ENCODE measurements at regions not wholly inside any gene's neighbourhood (a gene's known extent, or its start where the extent isn't known, plus 50 kb on each side); places are given as distances from the start of the nearest gene placed in this dataset.
"Not testable (repeated sequence)": the region's sequence is repeated elsewhere in the genome, so short reads cannot be mapped to it uniquely, and the experiment has no call there.

GRCh38 chr1:208465786-208466590, 221.8 kb upstream of the PLXNA2 start:
- no peak for DNase-seq (ENCODE audit: low read depth)

- DNase-seq (ENCODE audit: low read depth): no peak
These were observed 223.1 kb upstream of the PLXNA2 start for GRCh38 chr1:208467151-208467780.

- DNase-seq (ENCODE audit: low read depth): peak; percentile 28
These were observed 231.3 kb upstream of the PLXNA2 start for GRCh38 chr1:208475449-208475848.

GRCh38 chr1:208475951-208476845, 232.0 kb upstream of the PLXNA2 start:
- DNase-seq (ENCODE audit: low read depth): peak; percentile 6

- no peak for DNase-seq (ENCODE audit: low read depth)
These were observed 232.6 kb upstream of the PLXNA2 start for GRCh38 chr1:208476846-208477170.

- no peak for DNase-seq (ENCODE audit: low read depth)
These were observed 235.3 kb upstream of the PLXNA2 start for GRCh38 chr1:208479435-208479834.

- DNase-seq (ENCODE audit: low read depth): no peak
These were observed 241.3 kb upstream of the PLXNA2 start for GRCh38 chr1:208485512-208485911.

GRCh38 chr1:208486677-208487076, 242.5 kb upstream of the PLXNA2 start:
- no peak for DNase-seq (ENCODE audit: low read depth)

GRCh38 chr1:208488432-208488831, 244.2 kb upstream of the PLXNA2 start:
- DNase-seq (ENCODE audit: low read depth): not testable (repeated sequence)

GRCh38 chr1:208496467-208497371, 252.5 kb upstream of the PLXNA2 start:
- DNase-seq (ENCODE audit: low read depth): no peak

- DNase-seq (ENCODE audit: low read depth): no peak
These were observed 253.8 kb upstream of the PLXNA2 start for GRCh38 chr1:208497866-208498541.

GRCh38 chr1:208499026-208499425, 254.8 kb upstream of the PLXNA2 start:
- DNase-seq (ENCODE audit: low read depth): no peak

- no peak for DNase-seq (ENCODE audit: low read depth)
These were observed 255.4 kb upstream of the PLXNA2 start for GRCh38 chr1:208499601-208500000.

GRCh38 chr1:208500375-208500774, 256.2 kb upstream of the PLXNA2 start:
- DNase-seq (ENCODE audit: low read depth): no peak

- DNase-seq (ENCODE audit: low read depth): no peak
These were observed 257.4 kb upstream of the PLXNA2 start for GRCh38 chr1:208501542-208501941.

GRCh38 chr1:208503787-208504186, 259.6 kb upstream of the PLXNA2 start:
- DNase-seq (ENCODE audit: low read depth): no peak

GRCh38 chr1:208506812-208507211, 262.6 kb upstream of the PLXNA2 start:
- DNase-seq (ENCODE audit: low read depth): no peak

GRCh38 chr1:208509072-208509471, 264.9 kb upstream of the PLXNA2 start:
- no peak for DNase-seq (ENCODE audit: low read depth)

GRCh38 chr1:208510192-208510952, 266.2 kb upstream of the PLXNA2 start:
- peak; percentile 14 for DNase-seq (ENCODE audit: low read depth)

GRCh38 chr1:208511242-208511860, 267.2 kb upstream of the PLXNA2 start:
- peak; percentile 4 for DNase-seq (ENCODE audit: low read depth)
